Keratinocyte (primary cell): ENCODE measurements at regions not wholly inside any gene's neighbourhood (a gene's known extent, or its start where the extent isn't known, plus 50 kb on each side); places are given as distances from the start of the nearest gene placed in this dataset.

Experiments used
- DNase-seq: peaks from one replicate; pipeline ENCODE4 v3.0.0-alpha.2; 2011; ENCODE audit warnings: low read depth, missing footprints, low spot score
- FAIRE-seq: peaks from 2 replicates; lab custom pipeline; 2011; peaks lifted over from hg19 to GRCh38; lab: Jason Lieb, UNC
- H2AFZ ChIP-seq: 2 replicates; pipeline ENCODE4 v1.6.0; 2012; ENCODE audit warnings: low read length, control low read depth, inconsistent platforms; ENCODE audit not compliant: control insufficient read depth
- H3K27ac ChIP-seq: 2 replicates; pipeline ENCODE4 v1.5.1; 2011; ENCODE audit warnings: low read length; ENCODE audit not compliant: control insufficient read depth, insufficient read depth
- H3K27me3 ChIP-seq: 3 replicates; pipeline ENCODE4 v1.6.0; 2011; ENCODE audit warnings: low read length; ENCODE audit not compliant: control insufficient read depth, insufficient read depth; ENCODE audit errors: extremely low read depth
- H3K36me3 ChIP-seq, 2 experiments: 2 replicates in 1 of 2; 3 replicates in 1 of 2; pipeline ENCODE4 v1.5.1; 2011; ENCODE audit warnings: low read length in 2 of 2, mild to moderate bottlenecking in 1 of 2; ENCODE audit not compliant: control insufficient read depth in 2 of 2, insufficient read depth in 2 of 2; ENCODE audit errors: extremely low read depth in 1 of 2
- H3K4me1 ChIP-seq: 3 replicates; pipeline ENCODE4 v1.5.1; 2011; ENCODE audit warnings: low read length; ENCODE audit not compliant: control insufficient read depth, insufficient read depth; ENCODE audit errors: extremely low read depth
- H3K4me2 ChIP-seq: 3 replicates; pipeline ENCODE4 v1.6.0; 2011; ENCODE audit warnings: low read depth, low read length; ENCODE audit not compliant: control insufficient read depth, insufficient read depth; ENCODE audit errors: extremely low read depth
- H3K4me3 ChIP-seq, 3 experiments: fragments of 200-600 bp in 1 of 3; sonication (generic) in 1 of 3; 2 replicates in 2 of 3; 3 replicates in 1 of 3; pipeline ENCODE4 v1.5.1; 2011 to 2016; ENCODE audit warnings: low read length in 3 of 3, mild to moderate bottlenecking in 3 of 3, control low read depth in 2 of 3, inconsistent platforms in 1 of 3, low read depth in 1 of 3, mixed read lengths in 1 of 3, mixed run types in 1 of 3, moderate library complexity in 1 of 3; ENCODE audit not compliant: control insufficient read depth in 2 of 3, insufficient read depth in 2 of 3; ENCODE audit errors: extremely low read depth in 1 of 3
- H3K79me2 ChIP-seq: 2 replicates; pipeline ENCODE4 v1.6.0; 2012; ENCODE audit warnings: low read length; ENCODE audit not compliant: control insufficient read depth, insufficient read depth
- H3K9ac ChIP-seq: 3 replicates; pipeline ENCODE4 v1.6.0; 2011; ENCODE audit warnings: low read length; ENCODE audit not compliant: control insufficient read depth, insufficient read depth; ENCODE audit errors: extremely low read depth
- H3K9me1 ChIP-seq: 3 replicates; pipeline ENCODE4 v1.6.0; 2011; ENCODE audit warnings: low read length; ENCODE audit not compliant: control insufficient read depth, insufficient read depth; ENCODE audit errors: extremely low read depth
- H3K9me3 ChIP-seq: 2 replicates; pipeline ENCODE4 v1.5.1; 2012; ENCODE audit warnings: low read depth, low read length; ENCODE audit not compliant: control insufficient read depth
- H4K20me1 ChIP-seq: 3 replicates; pipeline ENCODE4 v1.6.0; 2011; ENCODE audit warnings: low read length; ENCODE audit not compliant: control insufficient read depth, insufficient read depth; ENCODE audit errors: extremely low read depth
- CTCF ChIP-seq, 3 experiments: IDR thresholded peaks in 1 of 3; conservative IDR thresholded peaks in 1 of 3; optimal IDR thresholded peaks in 1 of 3; 2 replicates in 2 of 3; 3 replicates in 1 of 3; pipeline versions ENCODE3 to v1.5.1; 2011; ENCODE audit warnings: low read length in 3 of 3, mild to moderate bottlenecking in 3 of 3, moderate library complexity in 2 of 3, control low read depth in 1 of 3, inconsistent platforms in 1 of 3; ENCODE audit not compliant: insufficient read depth in 2 of 3; ENCODE audit errors: extremely low read depth in 1 of 3
- EZH2 ChIP-seq: IDR thresholded peaks from one replicate; pipeline ENCODE4 v1.6.1; 2012; ENCODE audit warnings: inconsistent platforms, mild to moderate bottlenecking, low read length, moderate library complexity
- dilution Hi-C: fragments of 300-500 bp; cut with MboI; formaldehyde crosslinking; loops from one replicate; pipeline ENCODE4 v1.7.0; 2020; ENCODE audit warnings: low sequenced_read_pairs; ENCODE audit not compliant: extremely low pct_ligation_motif_present

- TF ChIP-seq EZH2: no peak
- no peak for TF ChIP-seq CTCF (optimal IDR thresholded peaks at IDR 0.05 in 1 of 3, IDR thresholded peaks at IDR 0.05 in 1 of 3, conservative IDR thresholded peaks at IDR 0.05 in 1 of 3; ENCODE audit: extremely low read depth in 1 of 3, insufficient read depth in 2 of 3, low read length in 3 of 3)
- no peaks in the 10 kb centered on the region for H3K4me1 ChIP-seq
- H3K79me2 ChIP-seq: no peaks in the 10 kb centered on the region
- no peak for FAIRE-seq
- H3K9me3 ChIP-seq: no peaks in the 10 kb centered on the region
- H3K27me3 ChIP-seq: no peaks in the 10 kb centered on the region
- H3K9me1 ChIP-seq: no peaks in the 10 kb centered on the region
- no peak overlapping the region for H2AFZ ChIP-seq
- no peak overlapping the region for H3K4me3 ChIP-seq
- no peaks in the 10 kb centered on the region for H3K36me3 ChIP-seq
- no peak overlapping the region for H3K27ac ChIP-seq
- DNase-seq: no peak
- H3K9ac ChIP-seq: no peak overlapping the region
- dilution Hi-C loops: no loop called here
- H3K4me2 ChIP-seq: no peak overlapping the region
- no peaks in the 10 kb centered on the region for H4K20me1 ChIP-seq
These were observed 309.8 kb upstream of the IRX4 start for GRCh38 chr5:2192496-2192895.

GRCh38 chr5:2191972-2192371 lies 309.2 kb upstream of the IRX4 start:
- H3K9ac ChIP-seq: no peak overlapping the region
- no peak overlapping the region for H3K4me3 ChIP-seq
- no peak for TF ChIP-seq EZH2
- no peak for TF ChIP-seq CTCF (optimal IDR thresholded peaks at IDR 0.05 in 1 of 3, IDR thresholded peaks at IDR 0.05 in 1 of 3, conservative IDR thresholded peaks at IDR 0.05 in 1 of 3; ENCODE audit: extremely low read depth in 1 of 3, insufficient read depth in 2 of 3, low read length in 3 of 3)
- FAIRE-seq (no peak), DNase-seq (no peak)
- no peaks in the 10 kb centered on the region for H3K27me3 ChIP-seq
- H3K27ac ChIP-seq: no peak overlapping the region
- no peak overlapping the region for H3K4me2 ChIP-seq
- H3K79me2 ChIP-seq: no peaks in the 10 kb centered on the region
- H3K36me3 ChIP-seq: no peaks in the 10 kb centered on the region
- no peaks in the 10 kb centered on the region for H4K20me1 ChIP-seq
- no peaks in the 10 kb centered on the region for H3K9me3 ChIP-seq
- dilution Hi-C loops: no loop called here
- H3K4me1 ChIP-seq: no peaks in the 10 kb centered on the region
- no peak overlapping the region for H2AFZ ChIP-seq
- H3K9me1 ChIP-seq: no peaks in the 10 kb centered on the region
